GM12892 (cell line): ENCODE measurements at regions not wholly inside any gene's neighbourhood (a gene's known extent, or its start where the extent isn't known, plus 50 kb on each side); places are given as distances from the start of the nearest gene placed in this dataset.

Experiments
- POLR2A ChIP-seq: IDR thresholded peaks from 2 replicates; pipeline ENCODE4 v1.6.1; 2011; ENCODE audit warnings: low read depth, low read length, control low read depth
- POLR2AphosphoS5 ChIP-seq: IDR thresholded peaks from 2 replicates; pipeline ENCODE4 v1.6.1; 2011; ENCODE audit warnings: low read depth, low read length, control low read depth

DNA sequence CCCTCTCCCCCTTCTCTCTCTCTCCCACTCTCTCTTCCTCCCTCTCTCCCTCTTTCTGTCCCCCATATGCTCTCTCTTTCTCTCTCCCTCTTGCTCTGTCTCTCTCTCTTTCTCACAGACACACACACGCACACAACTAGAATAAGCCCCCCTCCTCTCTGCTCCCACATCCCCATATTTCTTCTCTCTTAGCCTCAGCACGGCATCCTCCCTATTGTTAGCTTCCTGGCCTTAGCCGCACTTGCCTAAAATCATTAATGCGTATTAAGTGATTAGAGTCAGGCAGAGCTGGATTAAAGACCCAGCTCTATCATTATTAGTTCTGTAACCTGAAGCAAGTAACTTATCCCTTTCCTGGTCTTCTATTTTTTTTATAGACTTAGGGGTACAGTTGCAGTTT lies 319.0 kb upstream of the C16orf82 start:
- TF ChIP-seq POLR2A (no peak), POLR2AphosphoS5 (no peak)
